GM19324 (cell line): ENCODE measurements at regions not wholly inside any gene's neighbourhood (a gene's known extent, or its start where the extent isn't known, plus 50 kb on each side); places are given as distances from the start of the nearest gene placed in this dataset.
"Not testable (repeated sequence)": the region's sequence is repeated elsewhere in the genome, so short reads cannot be mapped to it uniquely, and the experiment has no call there.

Experiments used
- ATAC-seq: cut with Tn5 transposase; IDR thresholded peaks from one replicate; pipeline ENCODE4 v1.9.1; 2021; ENCODE audit warnings: mild to moderate bottlenecking, moderate library complexity; ENCODE audit not compliant: unreplicated experiment, low FRiP score

DNA sequence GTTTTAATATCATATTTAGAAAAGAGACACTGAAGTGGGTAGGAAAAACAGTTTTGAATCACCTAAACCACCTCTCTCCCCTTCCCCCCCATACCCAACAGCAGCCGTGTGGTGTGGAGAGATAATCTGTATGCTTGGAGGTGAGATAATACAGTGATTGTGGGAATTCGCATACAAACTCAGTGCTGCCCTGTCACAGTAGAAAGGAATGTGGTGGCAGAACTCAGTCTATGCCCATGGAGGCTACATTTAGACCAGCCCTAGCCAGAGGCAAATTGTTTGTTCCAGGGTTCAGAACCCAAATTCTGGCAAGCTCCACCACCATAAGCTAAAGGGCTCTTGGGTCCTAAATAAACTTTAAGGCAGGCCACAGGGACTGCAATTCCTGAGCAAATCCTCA is 827.0 kb downstream of the C12orf50 start:
- no peak for ATAC-seq

DNA sequence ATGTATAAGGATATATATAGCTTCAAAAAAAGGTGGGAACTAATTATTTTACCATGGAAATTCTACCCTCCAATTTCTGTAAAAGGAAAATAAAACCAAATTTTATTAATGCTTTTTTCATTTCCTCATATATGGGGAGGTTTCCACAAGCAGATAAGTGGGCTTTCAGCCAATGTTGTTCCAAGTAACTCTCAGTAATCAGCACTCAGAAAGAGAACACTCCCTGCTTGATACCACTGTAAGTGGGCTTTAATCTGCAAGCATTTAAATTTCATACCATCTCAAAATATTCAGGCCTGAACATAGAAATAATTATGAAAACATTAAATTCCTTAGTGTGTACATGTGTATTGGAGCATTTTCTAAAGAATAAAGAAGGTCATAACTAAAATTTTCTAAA is 827.6 kb downstream of the C12orf50 start:
- no peak for ATAC-seq

DNA sequence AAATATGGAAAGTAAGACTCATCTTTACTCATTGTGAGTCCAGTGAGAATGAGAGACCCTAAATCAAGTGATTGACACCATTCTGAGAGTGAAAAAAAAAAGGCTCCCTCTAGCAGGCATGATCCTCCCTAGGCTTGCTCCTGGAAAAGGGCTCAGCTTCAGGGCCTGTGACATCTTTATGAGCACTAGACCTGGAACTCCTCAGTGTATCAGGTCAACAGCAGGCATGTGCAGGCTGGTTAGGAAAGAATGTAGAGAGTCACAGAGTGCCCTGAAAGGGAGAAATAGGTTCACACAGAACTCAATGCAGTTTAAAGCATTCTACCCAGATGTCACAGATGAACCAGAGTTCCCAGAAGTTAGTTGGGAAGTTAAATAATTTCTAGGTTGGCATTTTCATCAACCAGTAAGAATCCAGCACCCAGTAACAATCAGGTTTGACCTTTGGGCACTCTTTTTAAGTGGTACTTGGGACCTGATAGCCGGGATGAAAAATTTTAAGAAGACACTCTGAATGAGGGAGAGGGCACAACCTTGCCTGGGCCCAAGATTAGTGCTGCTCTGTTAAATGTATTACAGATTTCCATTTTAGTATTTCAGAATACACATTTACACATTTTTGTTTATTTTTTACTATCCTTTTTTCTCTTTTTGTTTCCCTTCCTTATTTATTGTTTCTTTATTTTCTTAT is 828.8 kb downstream of the C12orf50 start:
- ATAC-seq: no peak

DNA sequence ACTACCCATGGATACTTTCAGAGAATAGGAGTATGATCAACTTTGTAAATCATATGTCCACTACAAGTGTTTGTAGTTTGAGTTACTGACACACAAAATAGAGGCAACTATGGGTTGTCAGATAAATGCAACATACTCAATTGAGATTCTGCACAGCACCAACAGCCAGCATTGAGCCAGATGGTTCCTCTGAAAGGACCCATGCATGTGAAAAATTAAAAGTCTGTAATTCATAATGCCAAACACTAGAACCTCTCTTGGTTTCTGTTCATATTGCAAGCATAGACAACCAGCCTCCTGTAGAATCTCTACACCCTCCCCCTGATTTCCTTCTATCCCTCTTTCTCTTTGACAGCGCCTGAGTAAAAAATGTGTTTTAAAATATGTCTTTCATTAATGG is 831.0 kb downstream of the C12orf50 start:
- no peak for ATAC-seq

DNA sequence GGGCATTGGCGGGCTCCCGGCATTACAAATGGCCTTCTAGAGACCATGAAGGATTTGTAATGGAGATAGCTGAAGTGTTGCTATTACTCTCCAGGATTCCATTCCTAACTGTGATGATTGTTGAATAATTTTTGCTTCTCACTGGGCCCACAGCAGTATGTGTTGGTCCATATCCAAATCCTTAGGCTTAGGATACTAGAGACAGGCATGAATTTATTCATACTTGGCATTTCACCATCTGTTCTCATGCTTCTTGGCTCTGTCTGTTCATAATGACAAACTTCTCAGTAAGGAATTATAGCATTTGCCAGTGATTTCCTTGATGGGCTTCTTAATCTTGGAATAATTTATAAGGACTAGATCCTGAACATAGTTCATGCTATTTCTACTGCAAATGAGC is 832.9 kb downstream of the C12orf50 start:
- ATAC-seq: no peak

DNA sequence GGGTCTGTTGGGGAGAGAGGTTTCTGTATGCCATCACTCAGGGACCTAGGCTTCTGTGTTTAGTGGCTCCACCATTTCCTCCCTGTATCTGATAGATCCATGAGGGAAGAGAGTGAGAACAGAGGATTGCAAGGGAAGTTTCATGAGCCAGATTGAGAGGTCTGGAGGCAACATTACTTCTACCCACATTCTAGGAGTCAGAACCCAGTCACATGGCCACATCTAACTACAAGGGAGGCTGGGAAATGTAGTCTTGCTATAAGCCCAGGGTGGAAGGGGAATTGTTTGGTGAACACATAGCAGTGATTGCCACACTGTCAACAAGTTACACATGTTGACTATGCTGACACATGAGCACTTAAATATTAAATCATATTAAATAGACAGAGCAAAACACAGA is 834.8 kb downstream of the C12orf50 start:
- ATAC-seq: not testable (repeated sequence)

DNA sequence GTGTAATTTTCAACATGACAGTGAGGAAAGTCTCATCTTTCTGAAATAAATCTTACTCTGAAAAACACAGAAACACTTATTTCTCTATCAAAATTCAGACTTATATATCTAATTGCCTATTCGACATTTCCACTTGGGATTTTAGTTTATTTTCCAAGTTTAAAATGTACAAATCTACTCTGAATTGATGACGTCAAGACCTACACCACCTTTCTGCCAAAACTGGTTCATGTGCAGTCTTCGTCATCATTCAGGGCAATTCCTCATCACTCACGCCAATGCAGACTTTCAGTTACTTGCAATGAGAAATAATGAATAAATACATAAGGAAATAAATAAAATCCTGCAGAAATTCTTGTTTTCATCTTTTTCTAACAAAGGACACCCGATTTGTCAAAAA is 843.8 kb downstream of the C12orf50 start:
- ATAC-seq: no peak

DNA sequence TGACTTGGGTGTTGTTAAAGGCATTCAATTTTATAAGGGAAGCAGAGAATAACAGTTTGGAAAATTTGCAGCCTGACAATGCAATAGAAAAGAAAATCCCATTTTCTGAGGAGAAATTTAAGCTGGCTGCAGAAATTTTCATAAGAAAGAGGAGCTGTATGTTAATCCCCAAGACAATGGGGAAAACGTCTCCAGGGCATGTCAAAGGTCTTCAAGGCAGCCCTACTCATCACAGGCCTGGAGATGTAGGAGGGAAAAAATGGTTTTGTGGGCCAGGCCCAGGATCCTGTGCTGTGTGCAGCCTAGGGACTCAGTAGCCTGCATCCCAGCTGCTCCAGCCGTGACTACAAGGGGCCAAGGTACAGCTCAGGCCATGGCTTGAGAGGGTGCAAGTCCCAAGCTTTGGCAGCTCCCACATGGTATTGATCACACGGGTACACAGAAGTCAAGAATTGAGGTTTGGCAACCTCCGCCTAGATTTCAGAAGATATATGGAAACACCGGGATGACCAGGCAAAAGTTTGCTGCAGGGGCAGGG is 846.4 kb downstream of the C12orf50 start:
- no peak for ATAC-seq

DNA sequence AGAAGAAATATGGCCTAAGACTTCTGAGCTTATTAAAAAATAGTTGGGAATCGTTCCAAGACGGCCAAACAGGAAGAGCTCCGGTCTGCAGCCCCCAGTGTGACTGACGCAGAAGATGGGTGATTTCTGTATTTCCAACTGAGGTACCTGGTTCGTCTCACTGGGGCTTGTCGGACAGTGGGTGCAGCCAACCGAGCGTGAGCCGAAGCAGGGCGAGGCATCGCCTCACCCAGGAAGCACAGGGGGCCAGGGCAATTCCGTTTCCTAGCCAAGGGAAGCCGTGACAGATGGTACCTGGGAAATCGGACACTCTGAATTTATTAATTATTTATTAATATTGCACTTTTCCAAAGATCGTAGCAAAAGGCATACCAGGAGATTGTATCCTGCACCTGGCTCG is 857.8 kb downstream of the C12orf50 start:
- no peak for ATAC-seq

DNA sequence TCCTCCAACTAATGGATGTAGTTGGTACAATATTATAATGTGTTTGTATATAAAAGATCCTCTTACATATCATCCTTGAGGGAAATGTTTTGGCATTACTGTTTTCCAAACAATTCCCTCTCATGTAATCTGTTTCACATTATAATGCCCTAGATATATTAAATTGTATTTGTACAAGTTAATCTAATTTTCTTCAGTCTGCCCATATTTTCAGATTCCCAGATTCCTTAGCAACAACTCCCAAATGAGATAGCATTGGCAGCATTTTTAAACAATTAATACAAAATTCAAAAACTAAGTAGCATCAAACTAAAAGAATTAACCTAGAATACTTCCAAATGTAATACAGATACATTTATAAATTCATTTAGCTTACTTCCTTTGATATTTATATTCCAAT is 860.2 kb downstream of the C12orf50 start:
- no peak for ATAC-seq

DNA sequence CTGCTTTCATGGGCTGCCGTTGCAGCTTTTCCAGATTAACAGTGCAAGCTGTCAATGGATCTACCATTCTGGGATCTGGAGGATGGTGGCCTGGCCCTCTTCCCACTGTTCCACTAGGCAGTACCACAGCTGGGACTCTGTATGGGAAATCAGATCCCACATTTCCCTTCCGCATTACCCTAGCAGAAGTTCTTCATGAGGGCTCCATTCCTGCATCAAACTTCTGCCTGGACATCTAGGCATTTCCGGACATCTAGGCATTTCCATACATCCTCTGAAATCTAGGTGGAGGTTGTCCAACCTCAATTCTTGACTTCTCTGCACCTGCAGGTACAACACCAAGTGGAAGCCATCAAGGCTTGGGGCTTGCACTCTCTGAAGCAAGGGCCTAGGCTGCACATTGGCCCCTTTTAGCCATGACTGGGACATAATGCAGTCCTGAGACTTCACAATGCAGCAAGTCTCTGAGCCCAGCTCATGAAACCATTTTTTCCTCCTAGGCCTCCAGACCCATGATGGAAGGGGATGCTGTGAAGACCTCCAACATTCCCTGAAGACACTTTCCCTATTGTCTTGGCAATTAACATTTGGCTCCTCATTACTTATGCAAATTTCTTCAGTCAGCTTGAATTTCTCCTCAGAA is 863.3 kb downstream of the C12orf50 start:
- ATAC-seq: no peak

DNA sequence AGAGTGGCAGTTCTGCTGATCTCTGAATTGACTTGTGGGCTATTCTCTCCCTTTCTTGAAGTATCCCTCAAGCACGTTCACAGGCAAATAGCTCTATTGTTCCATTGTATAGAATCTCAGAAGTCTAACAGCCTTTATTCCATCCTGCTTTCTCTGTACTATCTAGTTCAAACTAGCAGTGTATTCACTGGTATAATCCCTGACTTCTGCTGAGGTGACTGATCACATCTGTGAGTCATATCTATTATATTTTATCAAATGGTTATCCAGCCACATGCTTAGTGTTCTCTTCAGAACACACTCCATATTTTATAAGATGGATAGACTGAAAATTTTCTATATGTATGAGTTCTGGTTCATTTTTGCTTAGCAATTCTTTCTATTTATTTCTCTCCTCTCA is 866.1 kb downstream of the C12orf50 start:
- ATAC-seq: no peak

DNA sequence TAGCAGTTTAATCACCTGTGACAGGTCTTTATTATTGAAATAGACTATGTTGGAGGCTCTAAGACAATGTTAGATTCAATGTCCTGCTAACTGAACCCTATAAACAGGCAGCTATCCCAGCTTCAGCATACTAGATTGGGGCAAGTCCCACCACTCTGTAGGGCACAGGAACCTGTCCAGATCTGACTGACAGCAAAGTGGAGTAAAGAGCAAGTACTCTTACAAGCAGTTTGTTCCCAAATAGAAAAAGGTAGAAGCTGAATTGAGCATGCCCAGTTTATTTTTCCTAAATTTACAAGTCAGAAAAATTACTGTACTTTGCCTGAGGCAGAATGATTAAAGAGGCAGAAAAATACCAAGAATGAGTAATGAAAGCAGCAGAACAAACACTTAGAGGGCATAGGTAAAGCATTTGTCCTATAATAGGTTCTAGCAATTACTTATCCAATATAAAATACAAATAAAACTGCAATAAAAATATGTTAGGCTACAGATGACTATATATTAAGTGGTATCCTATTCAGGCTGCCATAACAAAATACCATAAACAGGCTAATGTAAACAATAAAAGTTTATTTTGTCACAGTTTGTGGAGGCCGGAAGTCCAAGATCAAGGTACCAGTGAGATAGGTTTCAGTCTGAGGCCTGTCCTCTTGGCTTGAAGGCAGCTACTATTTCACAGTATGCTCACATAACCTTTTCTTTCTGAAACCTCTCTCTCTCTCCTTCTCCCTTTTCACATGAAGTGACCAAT is 868.2 kb downstream of the C12orf50 start:
- no peak for ATAC-seq

DNA sequence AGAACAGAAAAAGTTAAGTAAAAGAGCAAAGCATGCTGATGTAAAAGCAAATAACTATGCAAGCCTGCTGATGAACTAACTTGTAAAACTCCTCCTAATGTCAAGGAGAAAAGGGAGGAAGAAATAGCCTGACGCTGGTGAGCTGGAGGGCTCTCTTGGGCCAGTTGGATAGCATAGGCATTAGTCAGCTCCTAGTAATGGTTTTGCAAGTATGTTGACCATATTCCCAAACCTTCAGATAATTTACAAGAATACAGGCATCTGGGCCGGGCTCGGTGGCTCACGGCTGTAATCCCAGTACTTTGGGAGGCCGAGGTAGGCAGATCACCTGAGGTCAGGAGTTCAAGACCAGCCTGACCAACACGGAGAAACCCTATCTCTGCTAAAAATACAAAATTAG is 871.4 kb downstream of the C12orf50 start:
- no peak for ATAC-seq

DNA sequence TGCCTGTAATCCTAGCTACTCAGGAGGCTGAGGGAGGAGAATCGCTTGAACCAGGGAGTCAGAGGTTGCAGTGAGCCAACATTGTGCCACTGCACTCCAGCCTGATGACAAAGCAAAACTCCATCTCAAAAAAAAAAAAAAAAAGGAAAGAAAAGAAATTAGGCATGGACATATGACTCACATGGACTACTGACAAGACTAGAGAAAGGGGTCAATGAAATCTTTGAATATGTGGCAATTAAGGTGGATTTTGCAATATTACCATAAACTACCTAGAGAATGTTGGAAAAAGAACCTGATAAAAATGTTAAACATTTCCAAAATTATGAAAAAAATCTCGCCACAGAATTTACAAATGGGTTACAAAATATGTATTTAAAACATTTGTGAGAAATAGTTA is 873.6 kb downstream of the C12orf50 start:
- no peak for ATAC-seq

DNA sequence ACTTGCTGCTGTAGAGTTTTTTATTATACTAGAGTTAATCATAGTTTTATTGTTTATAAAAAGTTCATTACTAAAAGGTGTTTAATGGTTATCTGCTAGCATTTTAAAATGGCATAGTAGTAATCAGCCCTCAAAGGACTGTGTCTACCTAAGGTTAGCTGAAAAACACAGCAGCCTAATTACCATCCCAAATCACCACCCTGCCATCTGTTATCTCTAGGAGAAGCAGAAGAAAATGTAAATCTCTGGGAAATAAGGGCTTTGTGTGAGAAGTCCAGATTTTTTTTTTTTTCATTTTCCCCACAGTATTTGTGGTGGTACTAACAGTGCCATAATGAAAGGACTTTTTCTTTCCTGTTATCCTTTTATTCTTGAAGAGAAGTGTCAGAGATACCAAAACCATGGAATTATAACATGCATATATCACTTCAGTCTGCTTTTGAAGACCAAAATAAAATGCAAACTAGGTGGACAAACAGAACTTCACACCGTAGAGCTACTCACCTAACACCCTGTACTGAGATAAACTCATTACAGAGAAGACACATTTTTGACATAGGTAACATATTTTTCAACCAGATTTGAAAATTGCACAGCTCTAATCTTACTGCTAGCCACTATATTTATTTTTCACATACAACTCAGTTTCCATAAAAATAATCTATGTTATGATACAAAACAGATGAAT is 876.2 kb downstream of the C12orf50 start:
- no peak for ATAC-seq

DNA sequence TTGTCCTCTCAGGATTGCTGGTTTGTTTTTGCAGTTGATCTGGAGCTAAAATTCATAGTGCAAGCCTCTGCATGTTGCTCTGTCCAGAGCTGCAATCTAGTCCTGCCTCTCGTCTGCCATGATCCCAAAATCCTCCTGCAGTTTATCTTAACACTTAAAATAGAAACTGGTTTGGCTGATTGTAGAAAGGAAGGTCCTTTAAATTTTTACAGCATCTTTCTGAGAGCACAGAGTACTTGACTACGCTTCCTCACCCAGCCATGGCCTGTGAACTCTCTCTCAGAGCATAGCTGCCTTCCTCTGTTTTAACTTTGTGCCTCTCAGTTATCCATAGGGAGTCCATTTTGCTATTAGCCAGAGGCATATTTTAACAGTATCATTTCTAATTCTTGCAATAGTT is 877.1 kb downstream of the C12orf50 start:
- peak; percentile 30 for ATAC-seq

DNA sequence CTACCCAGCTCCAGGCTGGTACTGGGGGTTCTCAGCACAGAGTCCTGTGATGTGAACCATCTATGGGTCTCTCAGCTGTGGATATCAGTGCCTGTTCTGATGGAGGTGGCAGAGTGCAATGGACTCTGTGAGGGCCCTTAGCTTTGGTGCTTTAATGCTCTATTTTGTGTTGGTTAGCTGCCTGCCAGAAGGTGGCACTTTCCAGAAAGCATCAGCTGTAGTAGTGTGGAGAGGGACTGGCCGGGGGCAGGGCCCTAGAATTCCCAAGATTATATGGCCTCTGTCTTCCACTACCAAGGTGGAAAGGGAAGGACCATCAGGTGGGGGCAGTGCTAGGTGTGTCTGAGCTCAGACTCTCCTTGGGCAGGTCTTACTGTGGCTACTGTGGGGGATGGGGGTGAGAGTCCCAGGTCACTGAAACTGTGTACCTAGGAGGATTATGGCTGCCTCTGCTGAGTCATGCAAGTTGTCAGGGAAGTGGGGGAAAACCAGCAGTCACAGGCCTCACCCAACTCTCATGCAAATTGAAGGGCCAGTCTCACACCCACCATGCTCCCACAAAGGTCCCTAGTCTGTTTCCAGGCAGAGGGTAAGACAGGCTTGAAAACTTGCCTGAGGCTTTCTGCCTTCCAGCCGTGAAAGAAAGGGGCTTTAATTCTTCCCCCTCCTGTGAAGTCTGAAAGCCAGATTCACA is 878.1 kb downstream of the C12orf50 start:
- peak; percentile 83 for ATAC-seq

DNA sequence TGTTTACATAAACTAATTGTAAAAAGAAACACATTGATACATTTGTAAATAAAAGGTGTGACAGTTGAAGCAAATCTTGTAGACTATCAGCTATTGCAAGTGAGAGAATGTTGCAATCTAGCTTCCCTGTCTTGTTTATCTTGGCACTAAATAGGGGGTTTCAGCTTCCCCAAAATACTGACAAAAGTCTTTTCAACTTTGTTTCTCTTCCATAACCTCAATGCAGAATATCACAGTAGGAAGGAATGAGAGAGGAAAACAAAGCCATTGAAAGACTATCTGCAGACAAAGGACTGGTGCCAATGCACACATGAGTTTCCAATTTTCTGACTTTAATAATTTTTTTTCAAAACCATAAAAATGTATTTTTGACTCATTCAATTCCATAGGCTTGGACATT is 886.2 kb upstream of the MGAT4C start:
- no peak for ATAC-seq

DNA sequence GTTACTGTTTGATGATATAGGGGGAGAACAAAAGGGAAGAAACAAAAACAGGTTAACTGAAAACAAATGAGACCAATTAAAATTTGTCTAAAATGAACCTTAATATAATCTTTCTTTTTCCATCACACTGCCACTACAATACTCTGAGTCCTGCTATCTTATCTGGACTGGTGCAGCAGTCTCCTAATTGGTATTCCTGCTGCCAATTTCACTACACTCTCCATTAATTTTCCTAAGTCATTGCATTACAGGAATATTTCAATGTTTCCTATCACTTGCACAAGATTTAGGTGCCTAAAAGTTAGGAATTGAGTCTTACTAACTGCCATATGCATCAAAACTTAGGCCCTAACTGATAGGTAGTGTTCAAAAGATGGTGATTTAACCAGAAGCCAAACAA is 884.9 kb upstream of the MGAT4C start:
- no peak for ATAC-seq
